ENCODE measurements at regions not wholly inside any gene's neighbourhood (a gene's known extent, or its start where the extent isn't known, plus 50 kb on each side); places are given as distances from the start of the nearest gene placed in this dataset.

- TF ChIP-seq CTCF (IDR thresholded peaks at IDR 0.05 in 2 of 3, conservative IDR thresholded peaks at IDR 0.05 in 1 of 3; ENCODE audit: control insufficient read depth in 2 of 3, extremely low read depth in 1 of 3, insufficient read depth in 1 of 3, low read depth in 3 of 3, low read length in 3 of 3) (no peak), EZH2 (IDR thresholded peaks at IDR 0.05; ENCODE audit: borderline replicate concordance, control insufficient read depth, low read depth, low read length) (no peak), SMC3 (IDR thresholded peaks at IDR 0.05; ENCODE audit: borderline replicate concordance, low read length) (no peak), POLR2A (IDR thresholded peaks at IDR 0.05; ENCODE audit: low read depth, low read length) (no peak), STAT1 (conservative IDR thresholded peaks at IDR 0.05) (no peak), ASH2L (IDR thresholded peaks at IDR 0.05; ENCODE audit: borderline replicate concordance, low read depth) (no peak), MAX (IDR thresholded peaks at IDR 0.05; ENCODE audit: low read depth, low read length) (no peak)
Measured at GRCh38 chr5:130550562-130550928, 614.5 kb downstream of the HINT1 start.
